Epidermal melanocyte (primary cell): ENCODE measurements at regions not wholly inside any gene's neighbourhood (a gene's known extent, or its start where the extent isn't known, plus 50 kb on each side); places are given as distances from the start of the nearest gene placed in this dataset.

Source experiments
- DNase-seq: peaks from one replicate; pipeline ENCODE4 v3.0.0; 2011; ENCODE audit warnings: low spot score; ENCODE audit not compliant: insufficient read length

GRCh38 chr17:73980517-73980916 is 223.0 kb upstream of the RPL38 start:
- DNase-seq: no peak

DNA sequence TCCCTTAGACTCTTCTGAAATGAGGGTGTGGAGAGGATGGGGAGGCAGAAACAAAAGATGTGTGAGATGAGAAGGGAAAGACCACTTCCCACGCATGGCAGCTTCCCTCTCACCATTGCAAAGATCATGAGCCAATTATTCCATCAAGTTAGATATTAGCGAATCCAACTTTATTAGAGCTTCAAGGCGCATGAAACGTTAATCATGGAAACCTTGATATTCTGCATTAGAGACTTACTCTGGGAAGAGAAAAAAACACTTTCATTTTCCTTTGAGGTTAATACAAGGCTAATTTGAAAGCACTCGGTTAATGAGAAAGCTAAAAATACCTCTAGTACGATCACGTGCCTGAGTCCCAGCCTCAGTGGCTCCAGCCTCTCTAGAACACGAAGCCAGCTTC is 220.6 kb upstream of the RPL38 start:
- no peak for DNase-seq

- no peak for DNase-seq
These were observed 219.7 kb upstream of the RPL38 start for GRCh38 chr17:73983621-73984400.

GRCh38 chr17:73984941-73985340 is 218.5 kb upstream of the RPL38 start:
- no peak for DNase-seq

GRCh38 chr17:73985466-73986015 is 217.9 kb upstream of the RPL38 start:
- no peak for DNase-seq

DNA sequence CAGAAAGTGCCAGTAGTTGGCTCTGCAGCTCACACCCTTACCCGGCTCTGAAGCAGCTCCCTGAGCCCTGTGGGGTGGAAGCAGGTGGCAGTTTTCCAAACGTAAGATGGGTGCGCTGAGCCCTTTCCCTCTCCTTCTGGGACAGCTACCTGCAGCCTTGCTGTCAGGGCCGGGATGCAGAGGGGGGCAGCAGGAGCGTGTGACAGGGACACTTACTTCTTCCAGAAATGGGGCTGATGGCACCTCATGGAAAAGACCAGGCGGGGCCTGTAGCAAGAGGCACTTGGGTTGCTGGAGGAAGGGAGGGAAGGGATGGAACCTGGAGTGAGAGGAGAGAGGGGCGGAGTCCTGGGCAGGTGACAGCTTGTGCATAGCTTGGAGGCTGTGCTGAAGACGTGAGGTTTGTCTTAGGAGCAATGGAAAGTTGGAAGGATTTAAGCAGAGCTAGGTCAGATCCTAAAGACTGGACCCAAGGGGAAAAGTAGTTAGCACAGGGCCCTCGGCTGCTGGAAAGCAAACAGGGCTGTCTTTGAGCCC is 216.8 kb upstream of the RPL38 start:
- DNase-seq: no peak

- no peak for DNase-seq
These were observed 216.1 kb upstream of the RPL38 start for GRCh38 chr17:73987395-73987794.

GRCh38 chr17:73987845-73988509 is 215.5 kb upstream of the RPL38 start:
- DNase-seq: no peak

DNA sequence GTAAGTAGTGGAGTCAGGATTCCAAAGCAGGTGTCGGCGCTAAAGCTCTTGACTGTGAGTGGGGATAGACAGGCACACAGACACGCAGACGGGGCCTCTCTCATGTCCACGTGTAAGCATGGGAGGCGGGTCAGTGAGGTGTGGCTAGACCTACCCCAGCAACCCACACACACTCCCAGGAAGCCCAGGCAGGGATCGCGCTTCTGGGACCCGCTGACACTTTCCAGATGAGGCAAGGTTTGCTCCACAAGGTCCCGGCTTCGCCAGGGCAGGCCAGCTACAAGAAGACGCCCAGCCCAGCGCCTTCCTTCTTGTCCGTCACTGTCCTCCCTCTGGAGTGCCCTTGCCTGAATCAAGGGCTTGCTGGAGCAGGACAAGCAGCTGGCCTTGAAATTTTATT is 213.8 kb upstream of the RPL38 start:
- DNase-seq: no peak

GRCh38 chr17:73990290-73990689 is 213.2 kb upstream of the RPL38 start:
- DNase-seq: no peak

DNA sequence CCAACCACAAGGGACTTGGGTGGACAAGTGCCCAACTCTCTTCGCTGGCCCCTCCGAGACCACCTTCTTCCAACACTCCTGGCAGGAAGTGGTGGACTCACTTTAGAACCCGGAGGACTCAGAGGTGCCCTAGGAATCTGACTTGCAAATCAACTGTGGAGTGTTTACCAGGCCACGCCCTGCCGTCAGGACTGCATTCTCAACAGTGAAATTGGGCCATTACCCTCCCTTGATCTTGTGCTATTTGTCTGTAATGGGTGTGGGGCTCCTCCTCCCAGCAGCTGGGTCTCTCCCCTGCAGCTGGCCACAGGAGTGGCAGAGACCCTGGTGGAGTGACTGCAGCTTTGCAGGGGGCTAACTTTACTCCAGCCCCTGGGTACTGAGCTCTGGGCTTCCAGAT is 212.2 kb upstream of the RPL38 start:
- no peak for DNase-seq

GRCh38 chr17:73994946-73995345 is 208.5 kb upstream of the RPL38 start:
- no peak for DNase-seq

DNA sequence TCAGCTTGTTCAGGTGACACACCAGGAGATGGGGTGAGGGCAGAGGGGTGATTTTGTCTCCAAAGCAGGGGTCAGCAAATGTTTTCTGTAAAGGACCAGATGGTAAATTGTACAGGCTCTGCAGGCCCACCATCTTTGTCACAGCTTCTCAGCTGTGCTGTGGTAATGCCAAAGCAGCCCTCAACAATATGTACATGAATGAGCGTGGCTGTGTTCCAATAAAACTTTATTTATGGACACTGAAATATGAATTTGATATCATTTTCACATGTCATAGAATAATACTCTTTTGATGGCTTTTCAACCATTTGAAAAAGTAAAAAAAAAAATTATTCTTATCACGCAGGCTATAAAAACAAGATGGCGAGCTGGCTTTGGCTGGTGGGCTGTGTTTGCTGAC is 206.4 kb upstream of the RPL38 start:
- no peak for DNase-seq

DNA sequence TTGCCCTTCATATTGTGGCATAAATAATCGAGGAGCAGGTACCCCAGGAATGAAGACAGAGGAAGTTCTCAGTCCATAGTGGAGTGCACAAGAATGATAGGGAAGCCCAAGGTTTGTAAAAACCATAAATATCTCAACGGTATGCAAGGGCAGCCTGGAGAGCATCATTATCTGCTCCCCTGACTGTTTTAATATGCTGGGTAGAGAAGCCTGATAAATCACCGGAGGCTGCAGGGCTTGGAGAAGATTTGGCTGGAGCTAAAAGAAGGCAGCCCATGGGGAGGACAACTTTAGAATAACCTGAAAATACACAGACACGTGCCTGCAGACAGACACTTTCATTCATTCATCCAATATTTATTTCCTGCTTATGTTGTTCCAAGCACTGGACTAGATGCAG is 205.2 kb upstream of the RPL38 start:
- no peak for DNase-seq

- no peak for DNase-seq
These were observed 204.5 kb upstream of the RPL38 start for GRCh38 chr17:73998653-73999645.

DNA sequence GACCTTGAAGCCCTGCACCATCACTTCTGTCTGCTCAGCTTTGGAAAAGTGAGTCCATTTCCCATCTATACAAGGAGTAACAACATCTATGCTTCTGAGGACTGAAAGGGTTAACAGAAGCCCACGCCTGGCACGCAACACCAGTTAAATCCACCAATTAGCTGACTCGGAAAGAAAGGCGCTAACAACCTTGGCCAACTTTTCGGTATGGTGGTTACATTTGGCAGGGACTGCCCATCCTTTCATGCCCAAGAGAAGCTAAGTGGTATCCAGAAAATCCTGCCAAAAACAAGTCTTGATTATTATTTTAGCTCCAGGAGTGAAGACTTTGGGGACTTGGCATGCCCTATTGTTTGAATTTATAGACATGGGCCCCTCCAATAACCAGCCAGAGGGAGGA is 202.3 kb upstream of the RPL38 start:
- DNase-seq: no peak

GRCh38 chr17:74002241-74002640 is 201.2 kb upstream of the RPL38 start:
- no peak for DNase-seq

DNA sequence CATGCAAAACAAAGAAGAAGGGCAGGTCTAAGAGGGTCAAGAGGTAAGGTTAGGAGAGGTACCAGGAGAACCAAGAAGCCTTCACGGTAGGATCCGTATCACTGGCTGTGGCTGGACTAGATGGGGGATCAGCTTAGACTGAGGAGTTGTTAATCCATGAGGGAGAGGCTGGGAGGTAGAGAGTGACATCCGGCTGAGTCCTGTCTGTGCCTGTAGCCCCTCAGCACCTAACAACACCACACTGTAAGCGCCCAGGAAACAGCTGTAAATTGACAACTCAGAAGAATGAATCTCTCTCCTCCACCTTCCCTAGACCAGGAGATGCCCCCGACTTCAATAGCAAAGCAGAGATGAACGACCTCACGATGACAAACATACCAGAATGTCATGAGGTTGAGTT is 199.4 kb upstream of the RPL38 start:
- DNase-seq: no peak

DNA sequence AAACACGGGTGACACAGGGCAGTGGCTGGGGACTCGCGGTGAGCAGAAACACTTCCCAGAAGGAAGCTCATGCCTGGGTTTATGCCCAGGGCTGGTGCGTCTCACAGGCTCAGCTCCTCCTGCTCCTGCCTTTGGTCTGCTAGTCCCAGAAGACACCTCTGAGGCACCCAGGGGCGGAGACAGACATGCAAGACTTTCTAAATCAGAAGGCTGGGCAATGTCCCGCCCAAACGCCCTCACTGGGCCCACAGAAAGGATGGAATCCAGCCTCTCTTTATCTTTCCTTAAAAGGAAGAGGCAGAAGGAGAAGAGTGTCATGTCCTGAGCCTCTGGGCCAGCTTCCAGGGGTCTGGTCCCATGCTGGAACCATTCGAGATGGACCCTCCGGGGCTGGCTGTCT is 197.7 kb upstream of the RPL38 start:
- DNase-seq: no peak

DNA sequence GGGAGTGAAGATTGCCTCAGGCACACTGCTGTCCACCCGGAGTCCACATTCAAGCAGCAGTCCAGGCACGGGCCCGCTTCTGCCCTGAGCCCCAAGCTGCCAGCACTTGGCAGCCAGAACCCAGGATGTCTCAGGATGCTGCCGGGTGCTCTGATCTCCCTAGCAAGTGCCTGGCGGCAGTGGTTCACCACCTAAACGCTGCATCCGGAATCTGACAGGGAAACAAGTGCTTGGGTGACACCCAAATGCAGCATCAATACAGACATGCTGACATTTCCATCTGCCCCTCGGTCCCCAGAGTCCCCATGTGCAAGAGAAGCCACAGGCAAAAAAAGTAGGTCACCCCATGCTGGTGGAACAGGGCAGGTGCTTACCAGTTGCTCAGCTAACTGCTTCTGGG is 197.1 kb upstream of the RPL38 start:
- DNase-seq: no peak

DNA sequence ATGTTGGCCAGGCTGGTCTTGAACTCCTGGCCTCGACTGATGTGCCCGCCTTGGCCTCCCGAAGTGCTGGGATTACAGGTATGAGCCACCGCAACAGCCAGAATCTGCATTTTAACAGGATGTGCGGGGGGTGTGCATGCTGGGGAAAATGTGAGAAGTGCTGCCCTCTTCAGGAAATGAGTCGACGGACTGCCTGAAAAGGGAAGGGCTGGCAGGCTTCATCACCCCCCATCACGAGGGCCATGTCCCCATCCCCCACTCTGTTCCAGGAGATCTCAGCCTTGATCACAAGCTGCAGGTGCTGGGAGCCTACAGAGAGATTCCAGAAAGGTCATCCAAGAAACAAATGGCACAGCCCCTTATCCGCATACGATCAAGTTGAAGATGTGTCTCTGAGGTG is 195.3 kb upstream of the RPL38 start:
- DNase-seq: no peak
